Pulmonary artery endothelial cell (primary cell): ENCODE measurements at regions not wholly inside any gene's neighbourhood (a gene's known extent, or its start where the extent isn't known, plus 50 kb on each side); places are given as distances from the start of the nearest gene placed in this dataset.
"Not testable (repeated sequence)": the region's sequence is repeated elsewhere in the genome, so short reads cannot be mapped to it uniquely, and the experiment has no call there.

Experiments
- DNase-seq: peaks from one replicate; pipeline ENCODE4 v3.0.0-alpha.2; 2011; ENCODE audit warnings: low read depth, low spot score

GRCh38 chr12:27133022-27133590 lies 50.7 kb upstream of the C12orf71 start:
- DNase-seq, result no peak

GRCh38 chr12:27140478-27140969 lies 58.1 kb upstream of the C12orf71 start:
- no peak for DNase-seq

- peak; percentile 52 for DNase-seq
Observed at GRCh38 chr12:27142101-27142721, 59.8 kb upstream of the C12orf71 start.

DNA sequence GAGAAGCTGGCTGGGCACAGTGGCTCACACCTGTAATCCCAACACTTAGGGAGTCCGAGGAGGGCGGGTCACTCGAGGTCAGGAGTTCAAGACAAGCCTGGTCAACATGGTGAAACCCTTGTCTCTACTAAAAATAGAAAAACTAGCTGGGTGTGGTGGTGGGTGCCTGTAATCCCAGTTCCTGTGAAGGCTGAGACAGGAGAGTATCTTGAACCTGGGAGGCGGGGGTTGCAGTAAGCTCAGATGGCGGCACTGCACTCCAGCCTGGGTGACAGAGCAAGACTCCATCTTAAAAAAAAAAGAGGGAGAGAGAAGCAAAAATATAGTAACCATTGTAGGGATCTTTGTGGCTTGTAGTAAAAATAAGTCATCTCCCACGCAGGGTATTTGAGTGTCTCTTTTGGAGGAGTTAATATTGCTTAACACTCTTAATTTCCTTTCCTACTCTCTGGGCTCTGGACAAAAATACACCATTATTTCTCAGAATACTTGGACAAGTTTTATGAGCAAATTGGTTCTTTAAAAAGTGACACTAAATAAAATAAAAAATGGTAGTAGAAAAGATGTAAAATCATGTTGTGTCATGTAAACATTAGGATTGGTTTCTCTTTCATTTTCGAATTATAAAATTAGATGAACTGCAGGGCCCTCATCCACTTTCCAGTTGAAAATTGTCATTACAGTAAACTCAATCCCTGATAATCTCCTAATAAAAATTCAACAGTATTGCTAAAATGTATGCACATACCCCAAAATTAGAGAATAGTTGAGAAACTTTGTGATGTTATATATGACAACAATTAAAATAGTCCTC lies 61.1 kb upstream of the C12orf71 start:
- DNase-seq, result no peak

GRCh38 chr12:27145725-27146124 lies 63.3 kb upstream of the C12orf71 start:
- not testable (repeated sequence) for DNase-seq

DNA sequence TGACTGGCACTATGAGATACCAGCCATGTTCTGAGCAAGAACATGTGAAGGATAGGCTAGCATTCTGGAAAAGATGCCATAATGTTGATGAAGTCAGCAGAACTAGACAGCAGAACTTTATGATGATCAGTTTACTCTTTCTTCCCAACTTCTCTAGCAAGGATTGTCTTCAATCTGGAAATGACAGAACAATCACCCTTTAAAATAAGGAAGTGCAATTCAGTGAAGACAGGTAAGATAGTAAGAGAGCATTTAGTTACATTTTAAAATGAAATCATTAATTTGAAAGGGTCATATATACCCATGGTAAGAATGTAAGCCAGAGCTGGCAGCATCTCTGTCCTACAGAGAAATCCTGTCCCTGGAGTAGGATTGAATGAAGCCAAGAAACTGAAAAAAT lies 66.0 kb upstream of the C12orf71 start:
- no peak for DNase-seq

DNA sequence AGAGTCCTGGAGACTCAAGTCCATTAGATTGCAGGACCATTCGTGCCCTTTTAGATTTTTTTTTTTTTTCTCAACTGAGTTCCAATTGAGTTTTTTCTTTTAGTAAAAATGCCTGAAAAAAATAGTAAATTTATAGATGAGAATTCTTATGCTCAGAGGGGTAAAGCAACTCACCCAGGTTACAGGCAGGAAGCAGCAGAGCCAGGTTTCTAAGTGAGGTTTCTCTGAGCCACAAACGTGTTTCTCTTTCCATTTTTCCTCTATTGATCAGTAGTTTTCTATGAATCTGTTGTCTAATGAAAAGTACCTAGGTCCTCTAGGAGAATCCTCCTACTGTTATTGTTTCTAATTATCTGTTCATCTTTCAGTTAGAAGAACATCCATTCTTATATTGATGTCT lies 66.4 kb upstream of the C12orf71 start:
- DNase-seq, result no peak

DNA sequence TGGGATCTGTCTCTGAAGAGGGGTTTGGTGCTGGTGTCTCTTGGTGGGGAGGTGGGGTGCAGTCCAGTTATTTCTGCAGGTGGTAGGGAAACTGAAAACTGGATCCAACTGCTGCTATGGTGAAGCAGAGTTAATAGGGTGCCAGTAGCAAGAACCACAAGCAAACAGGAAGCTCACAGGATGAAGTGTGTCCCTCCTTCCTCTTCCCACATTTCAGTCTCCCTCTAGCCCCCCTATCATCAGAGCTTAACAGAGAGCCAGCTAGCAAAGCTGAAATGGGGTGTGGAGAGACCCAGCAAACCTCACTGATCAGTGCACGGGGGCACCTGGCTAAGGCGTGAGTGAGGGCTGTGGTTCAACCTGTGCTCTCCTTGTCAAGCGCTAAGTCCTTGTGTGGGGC lies 69.1 kb upstream of the C12orf71 start:
- DNase-seq, result no peak

DNA sequence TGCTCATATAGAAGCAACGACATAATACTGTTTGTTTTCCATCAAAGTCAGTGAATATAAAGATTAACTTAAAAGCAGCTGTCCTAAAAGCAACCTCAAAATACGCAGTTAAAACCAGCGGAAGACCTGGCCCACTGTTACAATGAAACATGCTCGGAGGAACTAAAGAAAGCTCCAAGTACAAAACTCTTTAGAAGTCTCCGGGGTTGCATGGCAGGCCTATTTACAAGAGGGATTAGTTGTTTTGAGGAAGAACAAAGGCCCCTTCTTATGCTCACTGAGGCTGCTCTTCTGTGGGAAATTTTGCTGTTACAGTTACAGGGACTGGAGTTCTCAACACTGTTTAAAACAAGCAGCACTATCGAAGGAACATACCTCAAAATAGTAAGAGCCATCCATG lies 75.9 kb upstream of the C12orf71 start:
- DNase-seq, result no peak

GRCh38 chr12:27161458-27162228 lies 79.3 kb upstream of the C12orf71 start:
- no peak for DNase-seq

DNA sequence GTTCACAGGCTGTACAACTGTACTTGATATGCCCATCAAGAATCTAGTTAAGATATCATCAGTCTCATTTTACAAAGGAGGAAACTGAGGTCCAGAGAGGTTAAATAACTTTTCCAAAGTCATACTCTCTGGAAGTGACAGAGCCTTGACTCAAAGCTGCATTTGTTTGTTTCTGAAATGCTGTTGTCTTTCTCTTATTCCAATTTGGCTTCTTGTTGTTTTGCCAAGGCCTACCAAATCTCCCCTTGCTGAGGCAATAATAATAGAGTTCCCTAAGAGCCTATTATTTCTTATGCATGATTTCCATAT lies 79.8 kb upstream of the C12orf71 start:
- DNase-seq, result no peak

GRCh38 chr12:27163048-27163715 lies 80.8 kb upstream of the C12orf71 start:
- no peak for DNase-seq

DNA sequence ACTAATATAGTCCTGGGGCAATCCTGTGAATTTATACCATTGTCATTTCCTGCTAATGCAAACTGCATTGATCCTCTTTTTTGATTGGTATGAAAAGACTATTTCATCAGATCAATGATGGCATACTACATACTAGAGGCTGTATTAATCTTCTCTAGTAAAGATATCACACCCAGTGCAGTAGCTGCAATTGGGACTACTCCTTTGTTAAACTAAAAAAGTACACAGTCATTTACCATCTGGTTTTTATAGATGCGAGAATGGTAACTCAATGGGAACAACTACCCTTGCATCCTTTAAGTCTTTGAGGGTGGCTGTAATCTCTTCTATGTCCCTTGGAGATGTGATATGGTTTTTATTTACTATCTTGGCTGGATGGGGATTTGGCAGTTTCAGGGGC lies 80.2 kb upstream of the STK38L start:
- DNase-seq, result no peak

GRCh38 chr12:27164330-27165040 lies 79.6 kb upstream of the STK38L start:
- no peak for DNase-seq

- not testable (repeated sequence) for DNase-seq
Observed at GRCh38 chr12:27165958-27166357, 78.1 kb upstream of the STK38L start.

GRCh38 chr12:27171494-27171893 lies 72.6 kb upstream of the STK38L start:
- not testable (repeated sequence) for DNase-seq

GRCh38 chr12:27176765-27177164 lies 67.3 kb upstream of the STK38L start:
- DNase-seq, result no peak

GRCh38 chr12:27177706-27178105 lies 66.4 kb upstream of the STK38L start:
- no peak for DNase-seq

GRCh38 chr12:27178255-27178654 lies 65.8 kb upstream of the STK38L start:
- no peak for DNase-seq

DNA sequence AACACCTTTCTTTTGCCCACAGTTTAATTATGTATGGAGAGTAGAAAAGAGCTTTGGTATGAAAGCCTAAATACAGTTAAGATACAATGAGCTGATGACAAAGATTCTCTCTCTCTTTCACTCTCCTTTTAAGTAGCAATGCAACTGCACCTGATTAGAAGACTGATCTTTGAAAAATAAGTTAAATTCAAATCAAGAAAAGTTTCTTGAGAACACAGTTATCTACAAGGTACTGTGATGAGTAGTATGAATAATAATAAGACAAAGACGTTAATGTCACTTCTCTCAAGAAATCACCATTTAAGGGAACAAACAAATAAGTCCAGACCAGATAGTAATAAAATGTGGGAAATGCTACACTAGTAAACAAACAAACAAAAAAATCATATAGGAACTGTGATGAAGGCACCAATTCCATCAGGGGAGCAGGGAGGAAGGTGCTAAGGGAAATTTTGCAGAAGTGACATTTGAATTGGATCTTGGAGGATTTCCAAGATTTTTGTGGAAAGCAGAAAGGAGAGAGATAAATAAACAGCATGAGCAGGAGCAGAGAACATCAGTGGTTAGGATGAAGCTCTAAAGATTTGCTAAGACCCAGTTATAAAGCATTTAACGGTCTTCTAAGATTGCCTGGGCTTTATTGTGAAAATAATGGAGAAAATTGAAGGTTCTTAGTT lies 65.2 kb upstream of the STK38L start:
- DNase-seq, result no peak
